HG03039 (cell line): ENCODE measurements at regions not wholly inside any gene's neighbourhood (a gene's known extent, or its start where the extent isn't known, plus 50 kb on each side); places are given as distances from the start of the nearest gene placed in this dataset.

Experiments
- ATAC-seq: cut with Tn5 transposase; IDR thresholded peaks from one replicate; pipeline ENCODE4 v1.9.1; 2021; ENCODE audit warnings: mild to moderate bottlenecking, moderate library complexity; ENCODE audit not compliant: unreplicated experiment

- no peak for ATAC-seq
Measured at GRCh38 chr9:86765746-86766430, 181.4 kb downstream of the GAS1 start.

GRCh38 chr9:86764671-86765343 is 182.5 kb downstream of the GAS1 start:
- no peak for ATAC-seq

- no peak for ATAC-seq
Measured at GRCh38 chr9:86764221-86764624, 183.1 kb downstream of the GAS1 start.

DNA sequence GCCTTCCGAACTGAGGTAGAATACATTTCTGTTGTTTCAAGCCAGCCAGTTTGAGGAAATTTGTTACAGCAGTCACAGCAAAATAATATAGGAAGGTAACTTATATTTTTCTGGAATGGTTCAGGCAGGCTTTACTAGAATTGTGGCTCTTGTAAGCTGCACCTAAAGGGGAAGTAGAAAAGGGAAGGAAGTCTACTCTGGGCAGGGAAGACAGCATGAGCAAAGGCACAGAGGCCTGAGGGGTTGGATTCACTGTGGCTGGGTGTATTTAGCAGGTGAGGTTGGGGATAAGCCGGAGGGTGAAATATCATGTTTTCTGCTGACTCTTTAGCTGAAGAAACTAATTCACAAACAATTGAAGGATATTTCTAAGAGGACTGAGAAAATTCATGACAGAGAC is 183.5 kb downstream of the GAS1 start:
- ATAC-seq, result no peak

GRCh38 chr9:86757382-86757720 is 190.0 kb downstream of the GAS1 start:
- no peak for ATAC-seq

DNA sequence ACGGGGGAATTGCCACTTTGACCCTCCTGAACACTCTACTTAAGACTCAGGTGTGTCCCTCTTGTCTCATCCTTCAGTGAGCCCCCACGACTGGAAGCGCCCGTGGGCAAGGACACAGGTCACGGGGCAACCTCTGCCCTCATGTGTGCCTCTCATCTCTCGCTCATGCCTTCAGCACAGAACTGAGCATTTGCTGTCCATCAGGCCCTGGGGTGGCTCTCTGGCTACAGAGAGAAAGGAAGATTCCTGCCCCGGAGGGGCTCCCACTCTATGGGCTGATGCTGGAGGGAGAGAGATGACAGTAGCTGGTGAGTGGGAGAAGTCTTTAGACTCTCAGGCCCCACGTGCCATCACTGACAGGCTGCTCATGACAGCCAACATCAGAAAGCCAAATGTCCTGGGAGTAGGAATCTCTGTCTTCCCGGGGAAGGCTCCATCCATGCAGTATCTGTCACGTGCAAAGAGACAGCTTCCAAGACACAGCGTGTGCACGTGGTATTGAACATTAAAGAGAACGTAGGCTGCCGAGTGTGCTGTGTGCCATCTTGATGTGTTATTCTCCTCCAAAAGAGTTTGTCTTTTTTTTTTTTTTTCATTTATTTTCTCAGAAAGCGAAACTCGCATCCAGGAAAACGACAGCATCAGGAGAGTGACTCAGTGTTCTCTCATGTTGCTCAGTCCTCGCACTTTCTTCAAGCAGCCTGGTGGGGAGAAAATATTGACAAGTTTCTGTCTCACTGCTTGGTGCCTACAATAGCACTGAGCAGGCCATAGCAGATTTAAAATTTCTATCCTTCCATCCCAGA is 190.5 kb downstream of the GAS1 start:
- no peak for ATAC-seq

DNA sequence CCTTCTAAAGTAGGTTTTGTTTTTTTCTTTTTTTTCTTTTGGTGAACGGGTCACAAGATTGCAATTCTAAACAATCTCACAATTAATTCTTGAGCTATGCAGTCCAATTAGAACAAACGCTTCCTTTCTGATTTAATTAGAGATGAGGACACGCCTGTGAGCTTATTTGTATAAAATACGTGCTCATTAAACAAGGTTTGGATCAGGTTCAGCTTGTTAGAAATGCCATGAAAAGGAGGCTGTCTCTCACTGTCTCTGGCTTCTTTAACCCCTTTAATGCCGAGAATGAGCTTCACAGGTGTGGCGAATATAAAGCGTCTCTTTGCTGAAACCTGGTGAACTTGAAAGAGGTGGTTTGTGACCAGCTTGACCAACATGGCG is 191.8 kb downstream of the GAS1 start:
- ATAC-seq, result no peak

GRCh38 chr9:86754581-86755560 is 192.4 kb downstream of the GAS1 start:
- no peak for ATAC-seq

DNA sequence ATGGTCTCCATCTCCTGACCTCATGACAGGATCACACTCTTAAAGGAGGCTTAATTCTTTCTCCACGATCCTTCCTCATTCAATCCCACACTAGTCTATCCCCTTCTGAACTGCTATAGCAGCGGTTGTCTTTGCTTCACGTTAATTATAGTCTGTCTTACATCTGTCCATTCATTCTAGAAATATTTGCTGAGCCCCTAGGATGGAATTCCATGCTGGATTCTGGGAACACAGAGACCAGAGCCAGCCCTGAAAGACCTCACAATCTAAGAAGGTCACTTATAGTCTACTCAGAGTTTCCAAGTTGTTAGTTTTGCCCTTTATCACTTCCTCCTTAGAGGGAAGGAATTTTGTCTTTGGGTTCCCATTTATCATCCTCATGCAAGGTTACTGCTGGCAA is 193.5 kb downstream of the GAS1 start:
- ATAC-seq, result no peak

- ATAC-seq, result no peak
Measured at GRCh38 chr9:86752733-86753132, 194.6 kb downstream of the GAS1 start.

- no peak for ATAC-seq
Measured at GRCh38 chr9:86751956-86752355, 195.3 kb downstream of the GAS1 start.

DNA sequence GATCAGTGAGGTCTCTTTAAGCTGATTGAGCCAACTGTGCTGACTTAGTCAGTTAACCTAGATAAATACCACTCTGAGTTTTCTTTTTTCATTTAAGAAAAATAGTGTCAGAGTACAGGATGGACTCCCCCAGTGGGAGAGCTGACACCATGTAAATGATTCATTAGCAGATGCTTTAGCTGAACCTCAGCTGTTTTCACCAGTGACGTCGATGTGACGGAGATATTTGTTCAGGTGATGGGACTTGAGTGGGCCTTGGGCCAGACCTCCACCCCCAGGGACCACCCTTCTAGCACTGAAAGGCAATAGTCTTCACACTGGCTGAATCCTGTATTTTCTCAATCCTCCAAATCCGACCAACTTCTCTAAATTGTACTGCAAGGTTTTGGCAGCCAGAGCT is 196.1 kb downstream of the GAS1 start:
- no peak for ATAC-seq

DNA sequence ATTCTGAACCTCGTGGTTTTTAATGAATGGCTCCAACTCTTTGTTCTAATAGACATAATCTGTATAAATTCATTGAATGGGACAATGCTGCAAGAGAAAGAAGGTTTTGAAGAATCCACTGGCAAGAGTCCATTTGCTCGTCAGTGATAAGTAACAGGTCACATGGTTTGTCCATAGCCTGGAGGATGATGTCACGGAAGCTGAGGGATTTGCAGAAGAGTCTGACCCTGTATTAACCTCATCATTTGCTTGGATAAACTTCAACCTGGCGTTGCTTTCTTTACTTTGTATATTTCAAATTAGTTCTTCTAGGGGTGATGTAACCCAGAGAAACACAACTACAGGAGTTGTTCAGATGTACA is 197.4 kb downstream of the GAS1 start:
- no peak for ATAC-seq

DNA sequence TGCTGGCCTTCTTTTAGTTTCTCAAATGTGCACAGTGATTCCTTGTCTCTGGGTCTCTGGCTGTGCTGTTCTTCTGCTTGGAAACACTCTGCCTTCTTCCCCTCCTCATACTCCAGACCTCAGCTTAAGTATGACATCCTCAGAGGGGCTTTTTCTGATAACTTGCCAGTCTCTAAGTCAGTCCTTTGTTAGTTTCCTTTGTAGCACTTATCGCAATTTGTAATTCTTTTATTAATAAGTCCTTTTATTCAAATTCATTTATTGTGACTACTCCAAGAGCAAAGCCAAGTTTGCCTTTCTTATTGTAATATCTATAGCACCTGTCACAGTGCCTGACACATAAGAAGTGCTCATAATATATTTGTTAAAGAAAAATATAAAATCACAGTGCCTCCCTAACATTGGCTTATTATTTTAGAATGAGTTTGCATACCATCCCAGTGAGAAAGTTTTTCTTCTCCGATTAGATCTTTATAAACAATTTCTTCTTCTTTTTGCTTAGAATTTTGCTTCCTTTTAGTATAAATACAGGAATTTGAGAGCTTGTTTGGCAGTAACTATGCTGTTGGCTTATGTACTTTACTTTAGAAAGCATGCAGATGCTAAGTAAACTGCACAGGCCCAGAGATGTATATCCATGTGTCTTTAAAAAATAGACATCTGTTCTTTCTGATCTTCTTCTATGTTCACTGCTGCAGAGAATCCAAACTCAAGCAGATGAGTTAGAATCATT is 198.0 kb downstream of the GAS1 start:
- ATAC-seq, result no peak

DNA sequence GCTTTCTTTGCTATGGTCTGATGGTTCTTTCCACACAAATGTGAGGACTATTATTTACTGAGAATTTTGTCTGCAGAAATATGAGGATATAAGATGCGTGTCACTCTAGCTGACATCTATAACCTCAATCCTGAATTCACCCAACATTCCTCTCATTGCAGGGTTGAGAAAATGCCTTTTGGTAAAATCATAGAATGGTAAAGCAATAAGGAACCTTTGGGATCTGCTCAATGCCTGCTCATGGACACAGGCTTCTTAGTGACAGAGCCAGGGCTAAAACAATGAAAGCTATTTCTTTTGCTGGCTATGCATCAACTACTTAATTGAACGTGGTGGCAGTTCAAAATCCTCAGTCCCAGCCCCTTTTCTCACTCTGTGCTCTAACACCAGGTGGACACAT is 199.6 kb downstream of the GAS1 start:
- no peak for ATAC-seq

DNA sequence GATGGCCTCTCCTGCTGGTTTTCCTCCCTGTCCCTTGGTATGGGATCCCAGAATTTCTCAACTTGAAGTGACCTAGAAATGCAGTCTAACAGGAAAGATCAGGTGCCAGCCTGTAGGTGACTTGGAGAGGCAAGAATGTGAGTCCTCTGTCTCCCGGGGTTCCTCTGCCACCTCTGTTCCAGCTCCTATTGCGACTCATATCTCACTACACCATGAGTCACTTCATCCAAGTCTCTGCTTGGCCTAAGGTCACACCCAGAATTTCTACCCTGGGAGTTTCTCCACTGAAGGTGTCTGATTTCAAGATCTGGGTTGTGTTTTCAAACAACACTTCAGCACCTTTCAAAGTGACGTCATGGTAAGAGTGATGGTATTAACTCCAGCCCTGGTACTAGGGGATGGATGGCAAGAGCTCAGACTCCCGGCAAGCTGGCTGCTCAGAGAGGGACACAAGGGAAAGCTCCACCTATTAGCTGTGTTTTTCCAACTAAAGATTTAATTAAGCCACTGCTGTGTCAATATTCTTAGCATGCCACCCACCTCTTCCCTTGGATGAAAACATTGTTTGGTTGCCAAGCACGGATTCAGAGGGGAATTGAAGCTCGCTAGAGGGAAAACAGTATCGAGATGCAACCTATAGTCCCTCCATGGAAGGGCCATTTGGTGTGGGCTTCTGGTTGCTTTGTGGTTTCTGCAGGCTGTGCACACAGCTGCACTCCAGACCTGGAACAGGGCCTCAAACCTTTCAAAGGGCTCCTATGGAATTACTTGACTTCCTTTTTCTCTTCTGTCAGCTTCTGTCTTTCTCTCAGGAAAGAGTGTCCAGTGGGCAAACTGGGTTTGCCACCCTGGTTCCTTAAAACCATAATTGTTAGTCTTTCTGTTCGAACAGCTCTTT is 205.7 kb downstream of the GAS1 start:
- ATAC-seq, result no peak

DNA sequence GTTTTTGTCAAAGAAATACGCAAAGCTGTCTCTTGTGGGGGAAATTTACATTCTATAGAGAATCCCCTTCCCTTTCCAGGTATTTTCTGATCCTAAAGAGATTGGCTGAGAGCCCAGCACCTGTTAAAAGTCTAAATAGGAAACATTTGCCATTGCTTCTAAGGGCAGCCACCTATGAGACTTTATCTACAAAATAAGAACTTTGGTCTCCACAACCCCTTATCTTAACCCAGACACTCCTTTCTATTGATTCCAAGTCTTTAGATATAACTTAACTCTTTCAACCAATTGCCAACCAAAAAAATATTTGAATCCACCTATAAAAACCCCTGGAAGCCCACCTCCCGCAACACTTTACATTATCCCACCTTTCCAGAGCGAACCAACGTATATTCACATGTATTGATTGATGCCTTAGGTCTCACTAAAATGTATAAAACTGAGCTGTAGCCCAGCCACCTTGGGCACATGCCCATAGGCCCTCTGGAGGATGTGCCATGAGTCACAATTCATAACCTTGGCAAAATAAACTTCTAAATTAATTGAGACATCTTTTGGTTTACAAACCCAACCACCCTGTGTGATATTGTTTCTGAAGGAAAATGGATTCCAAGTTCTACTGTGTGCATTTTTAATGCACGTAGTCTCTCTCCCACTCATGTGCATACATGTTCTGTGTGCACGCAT is 211.4 kb downstream of the GAS1 start:
- ATAC-seq, result no peak

DNA sequence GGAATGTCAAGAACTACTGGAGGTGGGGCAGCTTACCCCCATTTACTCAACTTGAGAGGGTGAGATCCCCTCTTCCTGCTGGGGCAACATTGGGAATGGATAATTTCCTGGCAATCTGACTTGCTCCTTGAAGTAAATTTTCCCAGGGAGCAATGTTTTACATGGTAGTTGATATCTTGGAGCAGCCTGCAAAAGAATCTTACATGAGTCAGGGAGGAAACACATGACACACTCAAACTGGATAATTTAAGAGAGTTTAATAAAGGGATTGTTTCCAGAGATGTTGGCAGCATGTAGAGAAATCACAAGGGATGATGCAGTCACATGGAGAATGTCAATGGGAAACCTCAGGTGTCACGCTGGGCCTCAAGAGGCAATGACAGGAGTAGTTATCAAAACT is 212.5 kb downstream of the GAS1 start:
- ATAC-seq, result no peak

GRCh38 chr9:86733929-86734328 is 213.4 kb downstream of the GAS1 start:
- no peak for ATAC-seq
